ENCODE measurements at regions not wholly inside any gene's neighbourhood (a gene's known extent, or its start where the extent isn't known, plus 50 kb on each side); places are given as distances from the start of the nearest gene placed in this dataset.

- no peak for TF ChIP-seq CTCF (IDR thresholded peaks at IDR 0.05)
- TF ChIP-seq, protein P1, sequence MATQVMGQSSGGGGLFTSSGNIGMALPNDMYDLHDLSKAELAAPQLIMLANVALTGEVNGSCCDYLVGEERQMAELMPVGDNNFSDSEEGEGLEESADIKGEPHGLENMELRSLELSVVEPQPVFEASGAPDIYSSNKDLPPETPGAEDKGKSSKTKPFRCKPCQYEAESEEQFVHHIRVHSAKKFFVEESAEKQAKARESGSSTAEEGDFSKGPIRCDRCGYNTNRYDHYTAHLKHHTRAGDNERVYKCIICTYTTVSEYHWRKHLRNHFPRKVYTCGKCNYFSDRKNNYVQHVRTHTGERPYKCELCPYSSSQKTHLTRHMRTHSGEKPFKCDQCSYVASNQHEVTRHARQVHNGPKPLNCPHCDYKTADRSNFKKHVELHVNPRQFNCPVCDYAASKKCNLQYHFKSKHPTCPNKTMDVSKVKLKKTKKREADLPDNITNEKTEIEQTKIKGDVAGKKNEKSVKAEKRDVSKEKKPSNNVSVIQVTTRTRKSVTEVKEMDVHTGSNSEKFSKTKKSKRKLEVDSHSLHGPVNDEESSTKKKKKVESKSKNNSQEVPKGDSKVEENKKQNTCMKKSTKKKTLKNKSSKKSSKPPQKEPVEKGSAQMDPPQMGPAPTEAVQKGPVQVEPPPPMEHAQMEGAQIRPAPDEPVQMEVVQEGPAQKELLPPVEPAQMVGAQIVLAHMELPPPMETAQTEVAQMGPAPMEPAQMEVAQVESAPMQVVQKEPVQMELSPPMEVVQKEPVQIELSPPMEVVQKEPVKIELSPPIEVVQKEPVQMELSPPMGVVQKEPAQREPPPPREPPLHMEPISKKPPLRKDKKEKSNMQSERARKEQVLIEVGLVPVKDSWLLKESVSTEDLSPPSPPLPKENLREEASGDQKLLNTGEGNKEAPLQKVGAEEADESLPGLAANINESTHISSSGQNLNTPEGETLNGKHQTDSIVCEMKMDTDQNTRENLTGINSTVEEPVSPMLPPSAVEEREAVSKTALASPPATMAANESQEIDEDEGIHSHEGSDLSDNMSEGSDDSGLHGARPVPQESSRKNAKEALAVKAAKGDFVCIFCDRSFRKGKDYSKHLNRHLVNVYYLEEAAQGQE (IDR thresholded peaks at IDR 0.05; ENCODE audit: insufficient read depth in 1 of 2, low read depth in 2 of 2, low read length in 1 of 2), result no peak
- no peak for TF ChIP-seq POLR2AphosphoS5 (IDR thresholded peaks at IDR 0.05; ENCODE audit: low read depth, low read length)
Observed at GRCh38 chr6:137701942-137702341, 165.1 kb upstream of the TNFAIP3 start.

All from Panc1 (cell line).